A673 (cell line): ENCODE measurements at regions not wholly inside any gene's neighbourhood (a gene's known extent, or its start where the extent isn't known, plus 50 kb on each side); places are given as distances from the start of the nearest gene placed in this dataset.

Experiments used
- EZH2 ChIP-seq: fragments of 200-600 bp; sonication (generic); IDR thresholded peaks from 2 replicates; pipeline ENCODE4 v1.6.1; 2017; ENCODE audit warnings: borderline replicate concordance, low read depth, mild to moderate bottlenecking, mixed read lengths, antibody characterized with exemption, low read length; ENCODE audit not compliant: poor library complexity, severe bottlenecking
- TF ChIP-seq, protein P1 (sequence below): fragments of 300-800, 200-600 bp; sonication (generic); conservative IDR thresholded peaks from 2 replicates; pipeline ENCODE4 v1.5.1; 2017; ENCODE audit warnings: low read depth, mild to moderate bottlenecking, antibody characterized with exemption, low read length, moderate library complexity, mixed read lengths

GRCh38 chr15:60195611-60196010, 191.5 kb downstream of the FOXB1 start:
- no peak for TF ChIP-seq EZH2
- TF ChIP-seq, protein P1, sequence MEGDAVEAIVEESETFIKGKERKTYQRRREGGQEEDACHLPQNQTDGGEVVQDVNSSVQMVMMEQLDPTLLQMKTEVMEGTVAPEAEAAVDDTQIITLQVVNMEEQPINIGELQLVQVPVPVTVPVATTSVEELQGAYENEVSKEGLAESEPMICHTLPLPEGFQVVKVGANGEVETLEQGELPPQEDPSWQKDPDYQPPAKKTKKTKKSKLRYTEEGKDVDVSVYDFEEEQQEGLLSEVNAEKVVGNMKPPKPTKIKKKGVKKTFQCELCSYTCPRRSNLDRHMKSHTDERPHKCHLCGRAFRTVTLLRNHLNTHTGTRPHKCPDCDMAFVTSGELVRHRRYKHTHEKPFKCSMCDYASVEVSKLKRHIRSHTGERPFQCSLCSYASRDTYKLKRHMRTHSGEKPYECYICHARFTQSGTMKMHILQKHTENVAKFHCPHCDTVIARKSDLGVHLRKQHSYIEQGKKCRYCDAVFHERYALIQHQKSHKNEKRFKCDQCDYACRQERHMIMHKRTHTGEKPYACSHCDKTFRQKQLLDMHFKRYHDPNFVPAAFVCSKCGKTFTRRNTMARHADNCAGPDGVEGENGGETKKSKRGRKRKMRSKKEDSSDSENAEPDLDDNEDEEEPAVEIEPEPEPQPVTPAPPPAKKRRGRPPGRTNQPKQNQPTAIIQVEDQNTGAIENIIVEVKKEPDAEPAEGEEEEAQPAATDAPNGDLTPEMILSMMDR, result no peak
